ENCODE measurements at regions not wholly inside any gene's neighbourhood (a gene's known extent, or its start where the extent isn't known, plus 50 kb on each side); places are given as distances from the start of the nearest gene placed in this dataset.

GRCh38 chr13:81872581-81872980 lies 1531.7 kb upstream of the SPRY2 start:
- no peak for TF ChIP-seq EP300 (IDR thresholded peaks at IDR 0.05)
- TF ChIP-seq CTCF (IDR thresholded peaks at IDR 0.05): peak in 2 of 4 experiments; percentile 17 to 34
- TF ChIP-seq POLR2AphosphoS5 (IDR thresholded peaks at IDR 0.05): no peak

Data from sigmoid colon (tissue), 4 donors.